ENCODE measurements at regions not wholly inside any gene's neighbourhood (a gene's known extent, or its start where the extent isn't known, plus 50 kb on each side); places are given as distances from the start of the nearest gene placed in this dataset.

DNA sequence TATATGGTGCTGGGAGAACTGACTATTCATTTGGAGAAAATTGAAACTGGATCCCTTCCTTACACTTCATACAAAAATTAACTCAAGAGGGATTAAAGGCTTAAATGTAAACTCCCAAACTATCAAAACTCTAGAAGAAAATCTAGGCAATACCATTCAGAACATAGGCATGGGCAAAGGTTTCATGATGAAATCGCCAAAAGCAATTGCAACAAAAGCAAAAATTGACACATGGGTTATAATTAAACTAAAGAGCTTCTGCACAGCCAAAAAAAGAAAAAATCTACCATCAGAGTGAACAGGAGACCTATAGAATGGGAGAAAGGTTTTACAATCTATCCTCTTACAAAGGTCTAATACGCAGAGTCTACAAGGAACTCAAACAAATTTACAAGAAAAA is 851.3 kb upstream of the MAN1A1 start:
- TF ChIP-seq EZH2 (IDR thresholded peaks at IDR 0.05; ENCODE audit: borderline replicate concordance, insufficient read depth, low read length, poor library complexity, severe bottlenecking): no peak
- TF ChIP-seq, protein P1, sequence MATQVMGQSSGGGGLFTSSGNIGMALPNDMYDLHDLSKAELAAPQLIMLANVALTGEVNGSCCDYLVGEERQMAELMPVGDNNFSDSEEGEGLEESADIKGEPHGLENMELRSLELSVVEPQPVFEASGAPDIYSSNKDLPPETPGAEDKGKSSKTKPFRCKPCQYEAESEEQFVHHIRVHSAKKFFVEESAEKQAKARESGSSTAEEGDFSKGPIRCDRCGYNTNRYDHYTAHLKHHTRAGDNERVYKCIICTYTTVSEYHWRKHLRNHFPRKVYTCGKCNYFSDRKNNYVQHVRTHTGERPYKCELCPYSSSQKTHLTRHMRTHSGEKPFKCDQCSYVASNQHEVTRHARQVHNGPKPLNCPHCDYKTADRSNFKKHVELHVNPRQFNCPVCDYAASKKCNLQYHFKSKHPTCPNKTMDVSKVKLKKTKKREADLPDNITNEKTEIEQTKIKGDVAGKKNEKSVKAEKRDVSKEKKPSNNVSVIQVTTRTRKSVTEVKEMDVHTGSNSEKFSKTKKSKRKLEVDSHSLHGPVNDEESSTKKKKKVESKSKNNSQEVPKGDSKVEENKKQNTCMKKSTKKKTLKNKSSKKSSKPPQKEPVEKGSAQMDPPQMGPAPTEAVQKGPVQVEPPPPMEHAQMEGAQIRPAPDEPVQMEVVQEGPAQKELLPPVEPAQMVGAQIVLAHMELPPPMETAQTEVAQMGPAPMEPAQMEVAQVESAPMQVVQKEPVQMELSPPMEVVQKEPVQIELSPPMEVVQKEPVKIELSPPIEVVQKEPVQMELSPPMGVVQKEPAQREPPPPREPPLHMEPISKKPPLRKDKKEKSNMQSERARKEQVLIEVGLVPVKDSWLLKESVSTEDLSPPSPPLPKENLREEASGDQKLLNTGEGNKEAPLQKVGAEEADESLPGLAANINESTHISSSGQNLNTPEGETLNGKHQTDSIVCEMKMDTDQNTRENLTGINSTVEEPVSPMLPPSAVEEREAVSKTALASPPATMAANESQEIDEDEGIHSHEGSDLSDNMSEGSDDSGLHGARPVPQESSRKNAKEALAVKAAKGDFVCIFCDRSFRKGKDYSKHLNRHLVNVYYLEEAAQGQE (IDR thresholded peaks at IDR 0.05; ENCODE audit: borderline replicate concordance): no peak
- no peak for TF ChIP-seq SMC3 (conservative IDR thresholded peaks at IDR 0.05; ENCODE audit: poor library complexity)
- TF ChIP-seq TAF1 (IDR thresholded peaks at IDR 0.05; ENCODE audit: low read depth): no peak
- TF ChIP-seq, protein P2, sequence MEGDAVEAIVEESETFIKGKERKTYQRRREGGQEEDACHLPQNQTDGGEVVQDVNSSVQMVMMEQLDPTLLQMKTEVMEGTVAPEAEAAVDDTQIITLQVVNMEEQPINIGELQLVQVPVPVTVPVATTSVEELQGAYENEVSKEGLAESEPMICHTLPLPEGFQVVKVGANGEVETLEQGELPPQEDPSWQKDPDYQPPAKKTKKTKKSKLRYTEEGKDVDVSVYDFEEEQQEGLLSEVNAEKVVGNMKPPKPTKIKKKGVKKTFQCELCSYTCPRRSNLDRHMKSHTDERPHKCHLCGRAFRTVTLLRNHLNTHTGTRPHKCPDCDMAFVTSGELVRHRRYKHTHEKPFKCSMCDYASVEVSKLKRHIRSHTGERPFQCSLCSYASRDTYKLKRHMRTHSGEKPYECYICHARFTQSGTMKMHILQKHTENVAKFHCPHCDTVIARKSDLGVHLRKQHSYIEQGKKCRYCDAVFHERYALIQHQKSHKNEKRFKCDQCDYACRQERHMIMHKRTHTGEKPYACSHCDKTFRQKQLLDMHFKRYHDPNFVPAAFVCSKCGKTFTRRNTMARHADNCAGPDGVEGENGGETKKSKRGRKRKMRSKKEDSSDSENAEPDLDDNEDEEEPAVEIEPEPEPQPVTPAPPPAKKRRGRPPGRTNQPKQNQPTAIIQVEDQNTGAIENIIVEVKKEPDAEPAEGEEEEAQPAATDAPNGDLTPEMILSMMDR (IDR thresholded peaks at IDR 0.05; ENCODE audit: poor library complexity, severe bottlenecking): no peak

Data from neural cell (in vitro differentiated cells).